Activated T-cell treated with anti-CD3 and anti-CD28 coated beads for 1 hour (primary cell): ENCODE measurements at regions not wholly inside any gene's neighbourhood (a gene's known extent, or its start where the extent isn't known, plus 50 kb on each side); places are given as distances from the start of the nearest gene placed in this dataset.
"Not testable (repeated sequence)": the region's sequence is repeated elsewhere in the genome, so short reads cannot be mapped to it uniquely, and the experiment has no call there.

ENCODE experiments used
- DNase-seq: peaks from one replicate; pipeline ENCODE4 v3.0.0-alpha.2; 2020; ENCODE audit warnings: low read depth

GRCh38 chr2:192539306-192539705, 344.6 kb upstream of the TMEFF2 start:
- DNase-seq: no peak

GRCh38 chr2:192536922-192537624, 342.3 kb upstream of the TMEFF2 start:
- DNase-seq: no peak

- DNase-seq: no peak
Observed at GRCh38 chr2:192535956-192536921, 341.5 kb upstream of the TMEFF2 start.

GRCh38 chr2:192534072-192534471, 339.3 kb upstream of the TMEFF2 start:
- no peak for DNase-seq

- DNase-seq: not testable (repeated sequence)
Observed at GRCh38 chr2:192524642-192525251, 330.0 kb upstream of the TMEFF2 start.

- not testable (repeated sequence) for DNase-seq
Observed at GRCh38 chr2:192524214-192524613, 329.5 kb upstream of the TMEFF2 start.

- DNase-seq: no peak
Observed at GRCh38 chr2:192515937-192516336, 321.2 kb upstream of the TMEFF2 start.

GRCh38 chr2:192513575-192513974, 318.8 kb upstream of the TMEFF2 start:
- DNase-seq: no peak

GRCh38 chr2:192507836-192508450, 313.2 kb upstream of the TMEFF2 start:
- DNase-seq: not testable (repeated sequence)

GRCh38 chr2:192500550-192501200, 305.9 kb upstream of the TMEFF2 start:
- no peak for DNase-seq

- DNase-seq: no peak
Observed at GRCh38 chr2:192499476-192499875, 304.7 kb upstream of the TMEFF2 start.

GRCh38 chr2:192498747-192499146, 304.0 kb upstream of the TMEFF2 start:
- no peak for DNase-seq

GRCh38 chr2:192488158-192488557, 293.4 kb upstream of the TMEFF2 start:
- not testable (repeated sequence) for DNase-seq

GRCh38 chr2:192487636-192488035, 292.9 kb upstream of the TMEFF2 start:
- no peak for DNase-seq

- DNase-seq: no peak
Observed at GRCh38 chr2:192484903-192485302, 290.2 kb upstream of the TMEFF2 start.

- no peak for DNase-seq
Observed at GRCh38 chr2:192480984-192481383, 286.3 kb upstream of the TMEFF2 start.

GRCh38 chr2:192473331-192473730, 278.6 kb upstream of the TMEFF2 start:
- DNase-seq: no peak

- no peak for DNase-seq
Observed at GRCh38 chr2:192471982-192472381, 277.2 kb upstream of the TMEFF2 start.

- DNase-seq: no peak
Observed at GRCh38 chr2:192469612-192470011, 274.9 kb upstream of the TMEFF2 start.

GRCh38 chr2:192467953-192468660, 273.4 kb upstream of the TMEFF2 start:
- no peak for DNase-seq

GRCh38 chr2:192465141-192465540, 270.4 kb upstream of the TMEFF2 start:
- DNase-seq: no peak
